ENCODE measurements at regions not wholly inside any gene's neighbourhood (a gene's known extent, or its start where the extent isn't known, plus 50 kb on each side); places are given as distances from the start of the nearest gene placed in this dataset.

- TF ChIP-seq JUN (IDR thresholded peaks at IDR 0.05; ENCODE audit: borderline replicate concordance, insufficient read depth, insufficient read length, low read depth) (no peak), FOS (IDR thresholded peaks at IDR 0.05; ENCODE audit: borderline replicate concordance, insufficient read depth, low read length) (no peak)
These were observed 91.6 kb downstream of the HS1BP3 start for GRCh38 chr2:20559277-20559676.

Measured in endothelial cell of umbilical vein (primary cell).